CD4-positive, alpha-beta T cell (primary cell): ENCODE measurements at regions not wholly inside any gene's neighbourhood (a gene's known extent, or its start where the extent isn't known, plus 50 kb on each side); places are given as distances from the start of the nearest gene placed in this dataset.

Experiments used
- ATAC-seq: fragments of 200-7000 bp; cut with Tn5 transposase; one replicate; pipeline ENCODE4 v1.10.0; 2022; ENCODE audit warnings: mild to moderate bottlenecking; ENCODE audit not compliant: poor library complexity
- CTCF ChIA-PET: fragments of 350-600 bp; sonication (Branson Sonifier 250); formaldehyde crosslinking; loops from one replicate; lab custom pipeline; 2021; ENCODE audit warnings: antibody characterized with exemption, inconsistent platforms; lab: Charles Lee
- POLR2A ChIA-PET: fragments of 350-600 bp; sonication (Branson Sonifier 250); formaldehyde crosslinking; loops from one replicate; lab custom pipeline; 2021; ENCODE audit warnings: antibody characterized with exemption, inconsistent platforms; lab: Charles Lee
- DNase-seq, 14 experiments: peaks; one replicate each; pipeline ENCODE4 v3.0.0-alpha.2; 2013 to 2020; ENCODE audit warnings: mixed read lengths in 2 of 14
- H3K27ac ChIP-seq, 2 donors: one replicate each; pipeline versions ENCODE4 v1.5.1 to v1.7.0; 2013; ENCODE audit warnings: low read length in 2 of 2, low read depth in 1 of 2, mild to moderate bottlenecking in 1 of 2
- H3K27me3 ChIP-seq, 2 experiments: 1 replicate in 1 of 2; 2 replicates in 1 of 2; pipeline versions ENCODE4 v1.6.1 to v1.7.0; 2013; ENCODE audit warnings: low read length in 2 of 2, control low read depth in 1 of 2, mild to moderate bottlenecking in 1 of 2, moderate library complexity in 1 of 2; ENCODE audit not compliant: insufficient read depth in 2 of 2, control insufficient read depth in 1 of 2
- H3K36me3 ChIP-seq: one replicate; pipeline ENCODE4 v1.6.1; 2013; ENCODE audit warnings: low read length, control low read depth; ENCODE audit not compliant: insufficient read depth
- H3K4me1 ChIP-seq: one replicate; pipeline ENCODE4 v1.6.1; 2013; ENCODE audit warnings: low read length, control low read depth; ENCODE audit not compliant: insufficient read depth
- H3K4me3 ChIP-seq: one replicate; pipeline ENCODE4 v1.5.1; 2013; ENCODE audit warnings: mild to moderate bottlenecking, low read length, moderate library complexity
- H3K9me3 ChIP-seq, 2 experiments: 1 replicate in 1 of 2; 2 replicates in 1 of 2; pipeline versions ENCODE4 v1.6.1 to v1.7.0; 2013; ENCODE audit warnings: low read length in 2 of 2, mild to moderate bottlenecking in 2 of 2, control low read depth in 1 of 2, moderate library complexity in 1 of 2; ENCODE audit not compliant: control insufficient read depth in 1 of 2, insufficient read depth in 1 of 2
- H3K27ac Mint-ChIP-seq: one replicate; pipeline ENCODE4 v1.8.0; 2020; ENCODE audit warnings: mixed read lengths
- H3K27me3 Mint-ChIP-seq: one replicate; pipeline ENCODE4 v1.8.0; 2021; ENCODE audit warnings: mixed read lengths
- H3K36me3 Mint-ChIP-seq: one replicate; pipeline ENCODE4 v1.8.0; 2021; ENCODE audit warnings: low read depth, mixed read lengths
- H3K4me1 Mint-ChIP-seq: one replicate; pipeline ENCODE4 v1.8.0; 2021; ENCODE audit warnings: low read depth, mixed read lengths
- H3K4me3 Mint-ChIP-seq: one replicate; pipeline ENCODE4 v1.8.0; 2020; ENCODE audit warnings: mild to moderate bottlenecking, mixed read lengths
- H3K9me3 Mint-ChIP-seq: one replicate; pipeline ENCODE4 v1.8.0; 2020; ENCODE audit warnings: mixed read lengths
- intact Hi-C, 2 experiments: fragments of 100-400 bp; cut with DNase I in 1 of 2; cut with micrococcal nuclease in 1 of 2; formaldehyde crosslinking; loops; one replicate each; pipeline versions ENCODE4 v1.15.1 to v1.9.0; 2023 to 2025; cut with DNase I, micrococcal nuclease
- TF ChIP-seq, protein P1 (sequence below): fragments of 200-600 bp; IDR thresholded peaks from one replicate; pipeline ENCODE4 v1.8.0; 2022; ENCODE audit warnings: antibody characterized with exemption, mild to moderate bottlenecking

DNA sequence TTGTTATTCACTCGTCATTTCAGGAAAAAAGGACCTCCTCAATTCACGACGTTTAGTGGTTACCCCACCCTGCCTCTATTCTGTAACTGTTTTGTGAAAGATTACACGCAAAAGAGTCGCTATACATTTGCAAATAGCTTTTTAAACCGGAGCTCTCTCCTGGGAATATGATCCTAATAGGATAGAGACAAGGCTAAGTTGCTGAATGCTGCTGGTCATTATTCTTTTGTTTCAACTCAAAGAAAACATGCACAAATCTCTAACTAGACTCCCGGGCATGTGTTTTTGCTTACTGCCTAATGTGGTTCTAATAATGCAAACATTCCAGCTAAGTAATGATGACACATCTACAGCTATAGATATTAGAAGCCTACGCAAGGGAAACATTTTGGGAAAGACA, 214.6 kb upstream of the MDFIC2 start:
- Histone ChIP-seq H3K9me3 (no peaks in the 10 kb centered on the region), H3K27me3 (no peaks in the 10 kb centered on the region), H3K36me3 (no peaks in the 10 kb centered on the region), H3K27ac (no peak overlapping the region), H3K4me3 (no peak overlapping the region), H3K4me1 (no peaks in the 10 kb centered on the region)
- H3K4me1 Mint-ChIP-seq: no peaks in the 10 kb centered on the region
- TF ChIP-seq, protein P1, sequence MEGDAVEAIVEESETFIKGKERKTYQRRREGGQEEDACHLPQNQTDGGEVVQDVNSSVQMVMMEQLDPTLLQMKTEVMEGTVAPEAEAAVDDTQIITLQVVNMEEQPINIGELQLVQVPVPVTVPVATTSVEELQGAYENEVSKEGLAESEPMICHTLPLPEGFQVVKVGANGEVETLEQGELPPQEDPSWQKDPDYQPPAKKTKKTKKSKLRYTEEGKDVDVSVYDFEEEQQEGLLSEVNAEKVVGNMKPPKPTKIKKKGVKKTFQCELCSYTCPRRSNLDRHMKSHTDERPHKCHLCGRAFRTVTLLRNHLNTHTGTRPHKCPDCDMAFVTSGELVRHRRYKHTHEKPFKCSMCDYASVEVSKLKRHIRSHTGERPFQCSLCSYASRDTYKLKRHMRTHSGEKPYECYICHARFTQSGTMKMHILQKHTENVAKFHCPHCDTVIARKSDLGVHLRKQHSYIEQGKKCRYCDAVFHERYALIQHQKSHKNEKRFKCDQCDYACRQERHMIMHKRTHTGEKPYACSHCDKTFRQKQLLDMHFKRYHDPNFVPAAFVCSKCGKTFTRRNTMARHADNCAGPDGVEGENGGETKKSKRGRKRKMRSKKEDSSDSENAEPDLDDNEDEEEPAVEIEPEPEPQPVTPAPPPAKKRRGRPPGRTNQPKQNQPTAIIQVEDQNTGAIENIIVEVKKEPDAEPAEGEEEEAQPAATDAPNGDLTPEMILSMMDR: no peak
- H3K27me3 Mint-ChIP-seq: peaks cover 4% of the 10 kb centered on the region
- no peak overlapping the region for H3K27ac Mint-ChIP-seq
- intact Hi-C loops: no loop called here
- ATAC-seq: no peak
- DNase-seq: no peak
- no peak overlapping the region for H3K4me3 Mint-ChIP-seq
- POLR2A ChIA-PET: no interaction called here
- CTCF ChIA-PET: no interaction called here
- no peaks in the 10 kb centered on the region for H3K9me3 Mint-ChIP-seq
- H3K36me3 Mint-ChIP-seq: no peaks in the 10 kb centered on the region

DNA sequence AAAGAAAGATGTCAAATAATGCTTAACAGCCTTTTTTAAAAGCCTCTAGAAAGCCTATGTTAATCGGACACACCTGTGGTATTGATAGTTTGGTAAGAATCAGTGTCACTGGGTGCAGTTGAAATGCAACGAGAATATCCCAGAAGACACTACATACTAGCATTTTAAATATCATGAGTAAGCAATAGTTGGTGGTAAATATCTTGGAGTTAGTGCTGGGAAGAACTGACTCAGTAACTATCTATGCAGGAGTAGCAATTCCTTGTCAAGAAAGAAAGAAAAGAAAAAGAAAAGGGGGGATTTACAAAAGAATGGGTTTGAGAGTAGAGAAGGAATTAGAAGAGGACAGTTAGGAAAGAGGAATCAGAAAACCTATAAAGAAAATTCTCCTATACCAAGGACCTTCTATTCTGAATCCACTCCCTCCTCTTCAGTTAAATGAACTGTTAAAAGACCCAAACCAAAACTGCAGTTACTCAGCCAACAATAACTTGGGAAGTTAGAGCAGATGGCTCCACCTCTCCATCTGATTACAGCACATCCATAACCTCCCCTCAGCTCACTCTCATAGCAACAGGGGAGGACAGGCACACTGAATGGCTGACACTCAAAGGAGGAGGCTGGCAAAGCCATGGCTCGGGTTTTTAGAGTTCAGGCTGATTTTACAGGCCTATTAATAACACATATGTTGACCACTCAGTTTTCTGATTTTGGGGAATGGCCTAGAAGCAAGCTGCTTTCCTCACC, 207.6 kb upstream of the MDFIC2 start:
- no peak overlapping the region for H3K27ac Mint-ChIP-seq
- no peaks in the 10 kb centered on the region for H3K9me3 ChIP-seq
- no peaks in the 10 kb centered on the region for H3K36me3 Mint-ChIP-seq
- DNase-seq (no peak), ATAC-seq (no peak)
- H3K36me3 ChIP-seq: no peaks in the 10 kb centered on the region
- no peak overlapping the region for H3K4me3 ChIP-seq
- H3K27me3 ChIP-seq: peaks cover 0 to 3% of the 10 kb centered on the region in 2 experiments
- ChIA-PET POLR2A (no interaction called here), CTCF (no interaction called here)
- no peak overlapping the region for H3K27ac ChIP-seq
- TF ChIP-seq, protein P1: no peak
- H3K4me1 ChIP-seq: no peaks in the 10 kb centered on the region
- intact Hi-C loops: no loop called here
- no peaks in the 10 kb centered on the region for H3K4me1 Mint-ChIP-seq
- H3K9me3 Mint-ChIP-seq: no peaks in the 10 kb centered on the region
- no peak overlapping the region for H3K4me3 Mint-ChIP-seq
- peaks cover 22% of the 10 kb centered on the region for H3K27me3 Mint-ChIP-seq

DNA sequence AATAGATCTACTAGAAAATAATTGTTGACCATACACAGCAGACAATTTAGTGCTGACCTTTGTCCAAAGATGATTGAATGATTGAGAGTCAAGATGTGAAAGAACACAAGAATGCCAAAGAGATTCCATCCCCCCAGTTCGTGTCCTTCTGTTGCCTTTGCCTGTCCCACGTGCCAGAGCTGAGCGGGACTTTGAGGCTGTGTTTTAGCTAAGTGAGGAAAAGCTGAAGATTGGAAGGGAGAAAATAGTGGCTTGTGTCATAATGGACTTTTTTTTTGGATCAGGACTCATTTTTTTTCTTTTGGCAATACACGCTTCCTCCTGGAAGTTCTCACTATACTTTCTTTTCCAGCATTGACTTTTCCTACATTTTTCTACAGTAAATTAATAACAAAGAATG, 206.6 kb upstream of the MDFIC2 start:
- Mint-ChIP-seq H3K9me3 (no peaks in the 10 kb centered on the region), H3K4me1 (no peaks in the 10 kb centered on the region), H3K27ac (no peak overlapping the region), H3K36me3 (no peaks in the 10 kb centered on the region), H3K4me3 (no peak overlapping the region), H3K27me3 (peaks cover 25% of the 10 kb centered on the region)
- Histone ChIP-seq H3K9me3 (no peaks in the 10 kb centered on the region), H3K4me3 (no peak overlapping the region), H3K36me3 (no peaks in the 10 kb centered on the region), H3K27ac (no peak overlapping the region), H3K4me1 (no peaks in the 10 kb centered on the region), H3K27me3 (peaks cover 0 to 3% of the 10 kb centered on the region in 2 experiments)
- DNase-seq: no peak
- ChIA-PET POLR2A (no interaction called here), CTCF (no interaction called here)
- TF ChIP-seq, protein P1: no peak
- no peak for ATAC-seq
- intact Hi-C loops: no loop called here
